ENCODE measurements at regions not wholly inside any gene's neighbourhood (a gene's known extent, or its start where the extent isn't known, plus 50 kb on each side); places are given as distances from the start of the nearest gene placed in this dataset.

DNA sequence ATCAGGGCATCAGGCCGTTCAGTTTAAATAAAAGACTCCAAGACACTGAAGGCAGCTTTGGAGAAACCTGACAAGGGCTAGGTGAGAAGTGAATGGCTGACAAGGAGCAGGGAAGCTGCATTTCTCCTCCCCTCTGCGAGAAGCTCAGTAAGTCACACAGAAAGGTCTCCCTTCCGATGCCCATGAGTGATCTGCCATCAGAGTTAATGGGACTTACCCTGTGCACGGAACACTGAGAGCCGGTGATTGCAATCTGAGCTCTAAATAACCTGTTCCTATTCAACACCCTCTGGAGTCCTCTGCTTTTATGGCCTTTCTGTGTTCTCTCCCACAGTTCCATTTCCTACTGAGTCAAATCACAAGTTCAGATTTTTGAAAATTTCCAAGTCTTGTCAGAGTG, 322.2 kb upstream of the MYT1L start:
- Histone ChIP-seq H3K27me3 (ENCODE audit: control insufficient read depth, insufficient read depth, low read length, poor library complexity, severe bottlenecking) (no peaks in the 10 kb centered on the region), H3K27ac (ENCODE audit: low read depth, low read length) (no peak overlapping the region), H3K4me3 (ENCODE audit: low read length) (no peak overlapping the region), H3K9ac (ENCODE audit: extremely low read depth, low read length, poor library complexity, severe bottlenecking) (no peak overlapping the region), H3K4me1 (ENCODE audit: control insufficient read depth, insufficient read depth, low read length) (no peaks in the 10 kb centered on the region), H3K36me3 (ENCODE audit: control insufficient read depth, insufficient read depth, low read length) (no peaks in the 10 kb centered on the region), H3K9me3 (ENCODE audit: control insufficient read depth, low read length) (no peaks in the 10 kb centered on the region)
- DNase-seq: no peak
- Mint-ChIP-seq H3K27me3 (ENCODE audit: insufficient read depth) (no peaks in the 10 kb centered on the region), H3K9me3 (no peaks in the 10 kb centered on the region), H3K27ac (no peak overlapping the region), H3K36me3 (ENCODE audit: low read depth) (no peaks in the 10 kb centered on the region), H3K4me3 (no peak overlapping the region), H3K4me1 (no peaks in the 10 kb centered on the region)
- 89 to 92% methylated on average over 4 to 5 of the region's 5 CpGs for WGBS, 2 experiments (ENCODE audit: insufficient coverage in 1 of 2, insufficient read length in 1 of 2)
- no peak for TF ChIP-seq CTCF (conservative IDR thresholded peaks at IDR 0.05)

DNA sequence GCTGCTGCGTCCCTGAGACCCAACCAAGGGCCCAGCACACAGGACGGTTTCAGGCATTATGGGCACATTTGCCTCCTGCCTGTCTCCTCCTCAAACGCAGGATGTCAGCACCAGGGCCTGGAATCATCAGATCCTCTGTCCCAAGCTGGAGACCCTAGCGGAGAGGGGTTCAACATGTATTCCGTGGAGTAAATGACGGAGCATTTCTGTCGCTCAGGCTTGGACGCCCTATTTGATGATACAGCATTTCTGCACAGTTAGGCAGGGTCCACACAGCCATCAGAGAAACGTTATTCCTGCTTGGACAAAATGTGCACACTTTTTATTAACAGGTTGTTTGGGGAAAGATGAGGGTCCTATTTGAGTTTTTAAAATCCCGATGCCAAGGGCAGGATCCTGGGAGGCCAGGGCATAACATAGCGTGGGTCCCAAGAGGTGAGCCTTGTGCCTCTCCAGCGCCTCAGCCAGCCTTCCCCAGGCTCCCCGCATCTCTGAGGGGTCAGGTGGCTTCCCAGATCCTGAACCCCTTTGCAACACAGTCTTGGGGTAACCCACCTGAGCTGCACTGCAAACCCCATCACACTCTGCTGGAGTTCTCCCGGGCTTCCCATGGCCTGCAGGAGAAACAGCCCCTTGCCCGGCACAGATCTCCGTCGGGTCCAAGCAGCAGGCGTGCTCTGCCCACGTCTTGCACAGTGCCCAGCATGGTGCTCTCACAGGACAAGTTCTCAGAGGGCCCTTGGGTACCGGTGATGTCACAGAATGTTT, 319.7 kb upstream of the MYT1L start:
- H3K36me3 ChIP-seq (ENCODE audit: control insufficient read depth, insufficient read depth, low read length): no peaks in the 10 kb centered on the region
- no peak overlapping the region for H3K9ac ChIP-seq (ENCODE audit: extremely low read depth, low read length, poor library complexity, severe bottlenecking)
- TF ChIP-seq CTCF (conservative IDR thresholded peaks at IDR 0.05): no peak
- Mint-ChIP-seq H3K4me3 (no peak overlapping the region), H3K27me3 (ENCODE audit: insufficient read depth) (no peaks in the 10 kb centered on the region), H3K36me3 (ENCODE audit: low read depth) (no peaks in the 10 kb centered on the region), H3K4me1 (peaks cover 11% of the 10 kb centered on the region), H3K27ac (no peak overlapping the region), H3K9me3 (peaks cover 2% of the 10 kb centered on the region)
- H3K4me3 ChIP-seq (ENCODE audit: low read length): no peak overlapping the region
- no peak for DNase-seq
- no peaks in the 10 kb centered on the region for H3K9me3 ChIP-seq (ENCODE audit: control insufficient read depth, low read length)
- H3K27me3 ChIP-seq (ENCODE audit: control insufficient read depth, insufficient read depth, low read length, poor library complexity, severe bottlenecking): no peaks in the 10 kb centered on the region
- no peak overlapping the region for H3K27ac ChIP-seq (ENCODE audit: low read depth, low read length)
- H3K4me1 ChIP-seq (ENCODE audit: control insufficient read depth, insufficient read depth, low read length): peaks cover 2% of the 10 kb centered on the region
- 93 to 95% methylated on average over 19 to 20 of the region's 20 CpGs for WGBS, 2 experiments (ENCODE audit: insufficient coverage in 1 of 2, insufficient read length in 1 of 2)

- H3K27me3 ChIP-seq (ENCODE audit: control insufficient read depth, insufficient read depth, low read length, poor library complexity, severe bottlenecking): no peaks in the 10 kb centered on the region
- H3K9me3 ChIP-seq (ENCODE audit: control insufficient read depth, low read length): no peaks in the 10 kb centered on the region
- H3K9ac ChIP-seq (ENCODE audit: extremely low read depth, low read length, poor library complexity, severe bottlenecking): no peak overlapping the region
- H3K4me3 ChIP-seq (ENCODE audit: low read length): no peak overlapping the region
- Mint-ChIP-seq H3K27ac (no peak overlapping the region), H3K9me3 (peaks cover 2% of the 10 kb centered on the region), H3K4me3 (no peak overlapping the region), H3K36me3 (ENCODE audit: low read depth) (no peaks in the 10 kb centered on the region), H3K27me3 (ENCODE audit: insufficient read depth) (peaks cover 2% of the 10 kb centered on the region), H3K4me1 (peaks cover 11% of the 10 kb centered on the region)
- TF ChIP-seq CTCF (conservative IDR thresholded peaks at IDR 0.05): no peak
- 89 to 97% methylated on average over 24 to 36 of the region's 36 CpGs for WGBS, 2 experiments (ENCODE audit: insufficient coverage in 1 of 2, insufficient read length in 1 of 2)
- H3K27ac ChIP-seq (ENCODE audit: low read depth, low read length): no peak overlapping the region
- H3K36me3 ChIP-seq (ENCODE audit: control insufficient read depth, insufficient read depth, low read length): no peaks in the 10 kb centered on the region
- DNase-seq: peak; percentile 28
- H3K4me1 ChIP-seq (ENCODE audit: control insufficient read depth, insufficient read depth, low read length): peaks cover 2% of the 10 kb centered on the region
Measured at GRCh38 chr2:2649109-2650072, 318.3 kb upstream of the MYT1L start.
